K562 (cell line): ENCODE measurements at regions not wholly inside any gene's neighbourhood (a gene's known extent, or its start where the extent isn't known, plus 50 kb on each side); places are given as distances from the start of the nearest gene placed in this dataset.

Experiments
- ATAC-seq: fragments of 200-7000 bp; cut with Tn5 transposase; 3 replicates; pipeline ENCODE4 v1.9.1; 2020; ENCODE audit warnings: moderate library complexity
- BruUV-seq: library from RNA; stranded (reverse); fragments of 400-500 nt; replicated peaks from 2 replicates; lab custom pipeline; 2021; lab: Mats Ljungman, UMichigan
- CTCF ChIA-PET: fragments of 300-600 bp; formaldehyde crosslinking; extraction: SDS; loops from one replicate; lab custom pipeline; 2021; ENCODE audit warnings: low intra/inter-chr PET ratio; lab: Yijun Ruan, JAX
- POLR2A ChIA-PET: fragments of 300-600, 350-650 bp; sonication (Branson Sonifier 250); formaldehyde crosslinking; extraction: SDS; loops from one replicate; lab custom pipeline; 2021; ENCODE audit warnings: antibody characterized with exemption, inconsistent platforms; lab: Yijun Ruan, JAX
- DNase-seq, 4 experiments: peaks; one replicate each; pipeline versions ENCODE4 v3.0.0 to v3.0.0-alpha.2; 2011 to 2018; ENCODE audit warnings: low spot score in 3 of 4, mixed read lengths in 3 of 4; ENCODE audit errors: extremely low read depth in 1 of 4
- FAIRE-seq: peaks from 2 replicates; lab custom pipeline; 2011; peaks lifted over from hg19 to GRCh38; lab: Jason Lieb, UNC
- H2AFZ ChIP-seq: 2 replicates; pipeline ENCODE4 v1.6.0; 2011; ENCODE audit warnings: low read depth, low read length, control low read depth, inconsistent platforms
- H3K27ac ChIP-seq: fragments of 200-600 bp; 3 replicates; pipeline ENCODE4 v1.8.0; 2011; ENCODE audit warnings: low read depth, mild to moderate bottlenecking, control low read depth, inconsistent platforms, low read length, moderate library complexity, mixed read lengths; ENCODE audit errors: extremely low read depth
- H3K27me3 ChIP-seq, 2 experiments: fragments of 300-600 bp in 1 of 2; 2 replicates in 1 of 2; 3 replicates in 1 of 2; pipeline versions ENCODE4 v1.6.0 to v1.8.0; 2011; ENCODE audit warnings: inconsistent platforms in 2 of 2, low read length in 2 of 2, mild to moderate bottlenecking in 1 of 2, mixed read lengths in 1 of 2, moderate library complexity in 1 of 2; ENCODE audit not compliant: control insufficient read depth in 2 of 2, insufficient read depth in 2 of 2
- H3K36me3 ChIP-seq: fragments of 300-600 bp; 3 replicates; pipeline ENCODE4 v1.8.0; 2011; ENCODE audit warnings: mild to moderate bottlenecking, low read length, inconsistent platforms; ENCODE audit not compliant: control insufficient read depth, insufficient read depth
- H3K4me1 ChIP-seq, 2 experiments: fragments of 200-600 bp in 1 of 2; replicated peaks in 1 of 2; 2 replicates in 1 of 2; 3 replicates in 1 of 2; pipeline versions ENCODE4 v1.5.1 to v1.8.0; 2011; ENCODE audit warnings: inconsistent platforms in 2 of 2, low read length in 2 of 2, mild to moderate bottlenecking in 1 of 2, mixed read lengths in 1 of 2, moderate library complexity in 1 of 2; ENCODE audit not compliant: control insufficient read depth in 2 of 2, insufficient read depth in 2 of 2
- H3K4me2 ChIP-seq: 2 replicates; pipeline ENCODE4 v1.6.1; 2011; ENCODE audit warnings: low read length, control low read depth, inconsistent platforms, mixed read lengths; ENCODE audit not compliant: insufficient read depth
- H3K4me3 ChIP-seq: fragments of 200-600 bp; sonication (generic), shearing (Covaris generic); 2 replicates; pipeline ENCODE4 v1.5.1; 2016; ENCODE audit warnings: control low read depth, inconsistent platforms
- H3K79me2 ChIP-seq: fragments of 200-600 bp; 3 replicates; pipeline ENCODE4 v1.8.0; 2011; ENCODE audit warnings: low read length, inconsistent platforms; ENCODE audit not compliant: control insufficient read depth, insufficient read depth
- H3K9ac ChIP-seq, 2 experiments: 2 replicates each; pipeline versions ENCODE4 v1.6.0 to v1.6.1; 2011; ENCODE audit warnings: low read depth in 2 of 2, low read length in 2 of 2, control low read depth in 1 of 2, inconsistent platforms in 1 of 2, mild to moderate bottlenecking in 1 of 2, mixed read lengths in 1 of 2; ENCODE audit not compliant: insufficient read depth in 1 of 2
- H3K9me1 ChIP-seq: one replicate; pipeline ENCODE4 v1.6.0; 2011; ENCODE audit warnings: inconsistent platforms, mild to moderate bottlenecking, low read length, moderate library complexity; ENCODE audit not compliant: control insufficient read depth, insufficient read depth
- H3K9me3 ChIP-seq: replicated peaks from 2 replicates; pipeline ENCODE4 v1.5.1; 2011; ENCODE audit warnings: low read depth, low read length, inconsistent platforms; ENCODE audit not compliant: control insufficient read depth, insufficient read depth
- H4K20me1 ChIP-seq: replicated peaks from 2 replicates; pipeline ENCODE4 v1.6.1; 2011; ENCODE audit warnings: low read length, inconsistent platforms, mixed read lengths; ENCODE audit not compliant: control insufficient read depth, insufficient read depth
- ETS2 ChIP-seq: IDR thresholded peaks from 2 replicates; pipeline ENCODE4 v1.6.1; 2016; ENCODE audit warnings: borderline replicate concordance, missing genetic modification characterization, mild to moderate bottlenecking, moderate library complexity, missing compliant biosample characterization; ENCODE audit not compliant: poor library complexity, severe bottlenecking
- NR2F6 ChIP-seq: fragments of 450-650 bp; formaldehyde crosslinking; IDR thresholded peaks from 2 replicates; pipeline ENCODE4 v1.4.0; 2020; ENCODE audit warnings: mild to moderate bottlenecking
- RAD51 ChIP-seq: fragments of 450-650 bp; IDR thresholded peaks from 2 replicates; pipeline ENCODE4 v1.7.1; 2016; ENCODE audit warnings: low read depth, mild to moderate bottlenecking, borderline replicate concordance
- SNAPC5 ChIP-seq: fragments of 250-450 bp; sonication (Bioruptor Pico); IDR thresholded peaks from 2 replicates; pipeline ENCODE4 v1.8.0; 2021; ENCODE audit warnings: moderate library complexity, mild to moderate bottlenecking, inconsistent platforms
- TFE3 ChIP-seq: fragments of 450-650 bp; formaldehyde crosslinking; IDR thresholded peaks from 2 replicates; pipeline ENCODE4 v1.4.0; 2020; ENCODE audit warnings: mild to moderate bottlenecking, mixed read lengths
- TOE1 ChIP-seq, 2 experiments: fragments of 450-650 bp in 1 of 2; sonication (generic) in 1 of 2; formaldehyde crosslinking in 1 of 2; IDR thresholded peaks; 2 replicates each; pipeline versions ENCODE4 v1.7.1 to v1.8.0; 2016 to 2022; ENCODE audit warnings: borderline replicate concordance in 2 of 2, mild to moderate bottlenecking in 2 of 2, antibody characterized with exemption in 1 of 2, inconsistent platforms in 1 of 2, low read depth in 1 of 2, missing genetic modification reagents in 1 of 2, moderate library complexity in 1 of 2
- WGBS: fragments of 100-300 bp; shearing (Covaris generic); methylation state at CpG from one replicate; pipeline ENCODE4 v1.1.6; 2016; ENCODE audit warnings: low coverage, mixed read lengths; ENCODE audit not compliant: insufficient coverage; ENCODE audit errors: missing lambda C conversion rate; 5-methylcytosine and 5-hydroxymethylcytosine counted together
- in situ Hi-C: fragments of 300-500 bp; cut with MboI; formaldehyde crosslinking; loops from 4 replicates; pipeline ENCODE4 v1.15.0; 2018; ENCODE audit warnings: inconsistent platforms, mixed read lengths
- intact Hi-C: fragments of 100-400 bp; cut with micrococcal nuclease; formaldehyde crosslinking; loops from 2 replicates; pipeline ENCODE4 v1.14.2; 2022
- TF ChIP-seq, protein P1 (sequence below): sonication (generic); formaldehyde crosslinking; IDR thresholded peaks from 2 replicates; pipeline ENCODE4 v1.5.0; 2020; ENCODE audit warnings: missing genetic modification reagents
- TF ChIP-seq, protein P2 (sequence below): sonication (generic); formaldehyde crosslinking; IDR thresholded peaks from 2 replicates; pipeline ENCODE4 v1.8.0; 2023; ENCODE audit warnings: mild to moderate bottlenecking, missing genetic modification reagents

DNA sequence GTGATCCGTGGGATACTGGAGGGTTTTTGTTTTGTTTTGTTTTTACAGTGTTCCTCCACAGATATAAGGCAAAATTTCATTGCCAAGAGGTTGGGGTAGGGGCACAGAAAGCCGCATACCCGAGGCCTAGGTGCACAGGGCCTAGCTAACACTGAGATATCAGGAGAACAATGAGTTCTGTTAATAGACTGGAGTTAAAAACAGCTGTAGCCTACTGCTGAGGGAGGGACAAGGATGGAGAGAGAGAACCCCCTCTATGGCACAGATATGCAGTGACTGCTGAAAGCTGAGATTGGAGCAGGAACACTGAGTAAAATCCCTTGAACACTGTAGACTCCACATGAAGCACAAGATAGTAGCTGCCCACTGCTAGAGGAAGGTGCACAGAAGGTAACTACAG, 53.1 kb upstream of the MAP3K13 start:
- 13% methylated on average over 3 of the region's 3 CpGs for WGBS
- intact Hi-C loops = loop anchor here (2.0 to 5.0 kb wide), 2 partner anchors 37 to 435 kb away; no protein-coding TSS in a partner anchor
- ChIA-PET CTCF (no interaction called here), POLR2A (no interaction called here)
- Histone ChIP-seq H3K27me3 (no peaks in the 10 kb centered on the region), H3K9me3 (no peaks in the 10 kb centered on the region; the same call in 1 of the 2 replicates), H4K20me1 (no peaks in the 10 kb centered on the region), H2AFZ (no peak overlapping the region), H3K9ac (no peak overlapping the region), H3K4me1 (no peaks in the 10 kb centered on the region; a peak in 1 of 5 replicates)
- no peak for ATAC-seq
- no peak for TF ChIP-seq NR2F6
- TF ChIP-seq, all 486 proteins: peak for 0
- Histone ChIP-seq H3K4me3 (no peak overlapping the region), H3K79me2 (no peaks in the 10 kb centered on the region), H3K4me2 (no peak overlapping the region), H3K9me1 (no peaks in the 10 kb centered on the region), H3K36me3 (no peaks in the 10 kb centered on the region), H3K27ac (no peak overlapping the region)
- in situ Hi-C loops = no loop called here
- no TSS peak for BruUV-seq
- FAIRE-seq = no peak
- DNase-seq = no peak

GRCh38 chr3:185311991-185312390, 50.9 kb upstream of the MAP3K13 start:
- FAIRE-seq = no peak
- in situ Hi-C loops = no loop called here

More at GRCh38 chr3:185311991-185312390, 50.9 kb upstream of the MAP3K13 start:
- TF ChIP-seq, protein P1, sequence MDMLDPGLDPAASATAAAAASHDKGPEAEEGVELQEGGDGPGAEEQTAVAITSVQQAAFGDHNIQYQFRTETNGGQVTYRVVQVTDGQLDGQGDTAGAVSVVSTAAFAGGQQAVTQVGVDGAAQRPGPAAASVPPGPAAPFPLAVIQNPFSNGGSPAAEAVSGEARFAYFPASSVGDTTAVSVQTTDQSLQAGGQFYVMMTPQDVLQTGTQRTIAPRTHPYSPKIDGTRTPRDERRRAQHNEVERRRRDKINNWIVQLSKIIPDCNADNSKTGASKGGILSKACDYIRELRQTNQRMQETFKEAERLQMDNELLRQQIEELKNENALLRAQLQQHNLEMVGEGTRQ (CRISPR knock-in tag) = peak; percentile 46
- TF ChIP-seq ETS2 (tag) (no peak), TOE1 (IDR thresholded peaks at IDR 0.05; ENCODE audit: borderline replicate concordance) (0 out of 2 replicates have a peak, but pooled peaks have one; percentile 25), TOE1 (CRISPR knock-in tag; IDR thresholded peaks at IDR 0.05; ENCODE audit: borderline replicate concordance, low read depth) (no peak), TFE3 (peak; percentile 77), RAD51 (peak; percentile 64), SNAPC5 (CRISPR knock-in tag) (no peak)
- TF ChIP-seq, protein P2, sequence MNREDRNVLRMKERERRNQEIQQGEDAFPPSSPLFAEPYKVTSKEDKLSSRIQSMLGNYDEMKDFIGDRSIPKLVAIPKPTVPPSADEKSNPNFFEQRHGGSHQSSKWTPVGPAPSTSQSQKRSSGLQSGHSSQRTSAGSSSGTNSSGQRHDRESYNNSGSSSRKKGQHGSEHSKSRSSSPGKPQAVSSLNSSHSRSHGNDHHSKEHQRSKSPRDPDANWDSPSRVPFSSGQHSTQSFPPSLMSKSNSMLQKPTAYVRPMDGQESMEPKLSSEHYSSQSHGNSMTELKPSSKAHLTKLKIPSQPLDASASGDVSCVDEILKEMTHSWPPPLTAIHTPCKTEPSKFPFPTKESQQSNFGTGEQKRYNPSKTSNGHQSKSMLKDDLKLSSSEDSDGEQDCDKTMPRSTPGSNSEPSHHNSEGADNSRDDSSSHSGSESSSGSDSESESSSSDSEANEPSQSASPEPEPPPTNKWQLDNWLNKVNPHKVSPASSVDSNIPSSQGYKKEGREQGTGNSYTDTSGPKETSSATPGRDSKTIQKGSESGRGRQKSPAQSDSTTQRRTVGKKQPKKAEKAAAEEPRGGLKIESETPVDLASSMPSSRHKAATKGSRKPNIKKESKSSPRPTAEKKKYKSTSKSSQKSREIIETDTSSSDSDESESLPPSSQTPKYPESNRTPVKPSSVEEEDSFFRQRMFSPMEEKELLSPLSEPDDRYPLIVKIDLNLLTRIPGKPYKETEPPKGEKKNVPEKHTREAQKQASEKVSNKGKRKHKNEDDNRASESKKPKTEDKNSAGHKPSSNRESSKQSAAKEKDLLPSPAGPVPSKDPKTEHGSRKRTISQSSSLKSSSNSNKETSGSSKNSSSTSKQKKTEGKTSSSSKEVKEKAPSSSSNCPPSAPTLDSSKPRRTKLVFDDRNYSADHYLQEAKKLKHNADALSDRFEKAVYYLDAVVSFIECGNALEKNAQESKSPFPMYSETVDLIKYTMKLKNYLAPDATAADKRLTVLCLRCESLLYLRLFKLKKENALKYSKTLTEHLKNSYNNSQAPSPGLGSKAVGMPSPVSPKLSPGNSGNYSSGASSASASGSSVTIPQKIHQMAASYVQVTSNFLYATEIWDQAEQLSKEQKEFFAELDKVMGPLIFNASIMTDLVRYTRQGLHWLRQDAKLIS (CRISPR knock-in tag) = no peak
- TF ChIP-seq, all 486 proteins: peak for 4
- ChIA-PET POLR2A (no interaction called here), CTCF (interaction anchor here (0.6 kb wide), 1 partner anchor 894 kb away, joined by 3 read pairs; no protein-coding TSS in a partner anchor)
- no peaks in the 10 kb centered on the region for H3K9me1 ChIP-seq
- ATAC-seq (no peak), DNase-seq (no peak)
- no peaks in the 10 kb centered on the region for H3K36me3 ChIP-seq
- no peak overlapping the region for H3K27ac ChIP-seq
- H3K4me3 ChIP-seq = no peak overlapping the region
- WGBS = 32% methylated on average over 3 of the region's 3 CpGs
- H3K9me3 ChIP-seq = no peaks in the 10 kb centered on the region; the same call in 1 of the 2 replicates
- intact Hi-C loops = no loop called here
- no peaks in the 10 kb centered on the region for H4K20me1 ChIP-seq
- H2AFZ ChIP-seq = no peak overlapping the region
- no peaks in the 10 kb centered on the region for H3K79me2 ChIP-seq
- no peaks in the 10 kb centered on the region for H3K27me3 ChIP-seq
- no peaks in the 10 kb centered on the region; a peak in 1 of 5 replicates for H3K4me1 ChIP-seq
- no peak overlapping the region for H3K4me2 ChIP-seq
- no peak overlapping the region for H3K9ac ChIP-seq
- no TSS peak for BruUV-seq
